Hepatocyte (in vitro differentiated cells): ENCODE measurements at regions not wholly inside any gene's neighbourhood (a gene's known extent, or its start where the extent isn't known, plus 50 kb on each side); places are given as distances from the start of the nearest gene placed in this dataset.

Experiments used
- CTCF ChIP-seq: fragments of 200-600 bp; sonication (generic); IDR thresholded peaks from 2 replicates; pipeline ENCODE4 v1.5.1; 2016; ENCODE audit warnings: antibody characterized with exemption, mild to moderate bottlenecking; ENCODE audit not compliant: poor library complexity
- EZH2phosphoT487 ChIP-seq: fragments of 200-600 bp; sonication (generic); IDR thresholded peaks from one replicate; pipeline ENCODE4 v1.6.1; 2018; ENCODE audit warnings: antibody characterized with exemption, mild to moderate bottlenecking, low read depth, moderate library complexity; ENCODE audit not compliant: unreplicated experiment, severe bottlenecking

DNA sequence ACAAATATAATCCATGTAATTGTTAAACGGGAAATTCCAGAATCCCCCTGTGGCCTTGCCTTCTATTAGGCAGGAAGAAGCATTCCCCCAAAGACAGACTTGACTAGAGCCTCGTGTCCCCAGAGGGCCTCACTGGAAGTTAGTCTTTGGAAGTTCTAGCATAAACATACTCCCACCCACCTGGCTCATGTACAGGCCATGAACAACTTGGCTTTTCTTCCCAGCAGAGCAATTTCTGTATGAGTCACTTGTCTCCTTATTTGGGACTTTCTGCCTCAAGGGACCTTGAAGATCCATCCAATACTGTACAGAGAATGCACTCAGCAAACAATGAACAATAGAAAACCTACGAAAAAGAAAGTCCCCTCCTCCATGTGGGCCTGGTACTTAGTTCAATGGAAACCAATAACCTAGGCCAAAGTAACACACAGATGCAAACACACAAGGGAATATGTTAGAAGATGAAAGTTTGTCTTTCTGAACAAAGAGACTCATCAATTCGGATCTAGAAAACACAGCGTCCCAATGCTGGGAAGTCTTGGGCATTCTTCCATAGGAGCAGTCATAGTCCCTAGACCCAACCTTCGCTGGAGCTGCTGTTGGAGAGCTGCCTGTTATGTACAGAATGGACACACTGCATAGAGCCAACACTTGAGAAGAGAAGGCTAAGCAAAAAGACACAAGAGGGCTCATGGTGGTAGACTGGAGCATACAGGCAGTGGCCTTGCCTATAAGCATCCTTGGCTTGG lies 303.5 kb downstream of the HRH4 start:
- TF ChIP-seq CTCF = no peak
- TF ChIP-seq EZH2phosphoT487 = no peak
